CD4-positive, alpha-beta T cell treated with Interferon gamma for 1 hour (primary cell): ENCODE measurements at regions not wholly inside any gene's neighbourhood (a gene's known extent, or its start where the extent isn't known, plus 50 kb on each side); places are given as distances from the start of the nearest gene placed in this dataset.

Source experiments
- DNase-seq: peaks from one replicate; pipeline ENCODE4 v3.0.0-alpha.2; 2020

GRCh38 chr4:22336822-22337221, 179.0 kb downstream of the ADGRA3 start:
- no peak for DNase-seq

DNA sequence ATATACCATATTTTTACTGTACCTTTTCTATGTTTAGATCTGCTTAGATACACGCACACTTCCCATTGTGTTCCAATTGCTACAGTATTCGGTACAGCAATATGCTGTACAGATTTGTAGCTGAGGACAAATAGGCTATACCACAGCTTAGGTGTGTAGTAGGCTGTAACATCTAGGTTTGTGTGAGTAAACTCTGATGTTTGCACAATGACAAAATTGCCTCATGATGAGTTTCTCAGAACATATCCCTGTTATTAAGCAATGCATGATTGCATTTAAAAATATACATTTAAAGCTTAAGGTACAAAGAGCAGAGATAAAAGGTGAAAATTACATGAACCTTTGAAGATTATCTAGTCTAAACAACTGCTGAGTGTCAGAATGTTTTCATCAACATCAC, 181.7 kb downstream of the ADGRA3 start:
- DNase-seq: no peak

DNA sequence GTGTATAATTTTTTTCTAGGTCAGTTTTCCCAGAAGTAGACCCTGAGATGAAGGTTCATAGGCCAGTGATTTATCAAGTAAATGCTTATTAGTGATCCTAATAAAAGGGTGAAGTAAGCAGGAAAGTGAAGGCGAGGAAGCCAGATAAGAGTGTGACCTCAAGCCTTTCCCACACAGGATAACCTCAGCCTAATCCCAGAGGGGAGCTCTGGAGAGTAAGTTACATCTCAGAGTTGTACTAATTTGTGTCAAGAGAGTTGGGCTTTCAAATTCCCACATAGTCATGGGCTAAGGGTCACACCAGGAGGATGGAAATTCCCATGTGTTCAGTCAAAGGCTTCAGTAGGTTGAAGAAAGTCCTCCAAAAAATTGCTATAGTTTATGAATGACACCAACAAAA, 191.4 kb downstream of the ADGRA3 start:
- DNase-seq: no peak

GRCh38 chr4:22323691-22324090, 192.2 kb downstream of the ADGRA3 start:
- DNase-seq: no peak

DNA sequence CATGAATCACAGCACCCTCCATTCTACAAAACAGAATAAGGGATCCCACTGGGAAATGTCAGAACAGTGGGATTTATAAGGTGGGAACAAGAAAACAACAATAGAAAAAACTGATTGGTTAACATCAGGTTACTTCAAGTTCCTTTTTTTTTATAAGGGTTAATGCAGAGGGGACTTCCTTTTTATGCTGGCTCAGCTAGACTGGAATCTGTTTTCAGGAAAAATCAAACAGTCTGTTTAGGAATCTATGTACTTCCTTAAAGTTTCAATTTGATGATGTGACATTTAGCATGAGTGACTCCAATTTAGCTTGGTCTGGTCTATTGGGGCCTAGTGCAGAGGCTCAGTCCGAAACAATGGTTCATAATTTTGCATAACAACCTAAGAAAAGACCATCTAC, 192.9 kb downstream of the ADGRA3 start:
- no peak for DNase-seq

DNA sequence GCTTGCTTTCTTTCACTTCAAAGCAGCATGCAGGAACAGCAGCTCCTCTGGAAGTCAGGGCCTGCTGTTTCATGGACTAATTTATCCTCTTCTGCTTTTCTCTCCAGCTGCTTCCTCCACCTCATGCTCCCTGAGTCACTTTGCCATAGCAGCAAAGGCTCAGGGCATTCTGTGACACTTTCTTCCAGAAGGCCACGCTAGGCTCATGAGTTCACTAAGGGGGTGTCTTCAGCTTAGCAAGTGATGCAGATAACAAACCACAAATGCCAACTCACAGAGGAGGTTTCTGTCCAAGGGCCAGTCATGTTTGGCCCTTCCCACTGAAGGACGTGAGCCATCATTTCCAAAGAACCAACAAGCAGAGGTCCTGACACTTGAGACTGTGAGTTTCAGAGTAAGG, 200.2 kb downstream of the ADGRA3 start:
- DNase-seq: no peak

DNA sequence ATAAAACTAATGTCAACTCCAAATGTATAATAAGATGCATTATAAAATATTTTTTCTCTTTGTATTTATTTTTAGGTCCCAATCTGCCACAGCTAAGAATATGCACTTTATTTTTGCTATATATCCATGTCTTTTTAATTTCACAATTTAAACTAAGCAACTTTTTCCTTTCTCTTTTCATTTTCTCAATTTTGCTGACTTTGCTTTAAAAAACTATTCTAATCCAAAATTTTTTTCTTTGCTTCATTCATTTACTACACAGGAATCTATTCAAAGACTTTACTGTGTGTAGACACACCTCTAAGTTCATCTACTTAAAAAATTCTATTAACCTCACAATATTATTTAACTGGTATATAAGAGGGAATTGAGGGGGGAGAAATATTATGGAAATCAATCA, 201.9 kb downstream of the ADGRA3 start:
- DNase-seq: no peak

DNA sequence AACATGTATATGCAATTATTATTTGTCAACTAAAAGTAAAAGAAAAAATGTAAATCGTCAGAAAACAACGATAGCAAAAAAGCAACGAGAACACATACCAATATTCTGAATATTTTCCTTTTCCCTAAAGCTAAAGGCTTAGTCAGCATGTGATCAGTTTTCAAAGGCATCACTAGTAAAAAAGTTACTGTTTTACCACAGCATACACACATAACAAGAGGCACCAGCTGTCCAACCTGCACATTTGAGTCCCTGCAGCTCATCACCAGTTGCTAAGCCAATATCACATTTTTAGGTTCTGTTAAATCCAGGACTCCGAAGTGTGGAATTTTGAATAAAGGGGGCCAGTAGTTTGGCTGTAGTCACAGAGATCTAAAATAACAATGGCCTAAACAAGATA, 203.8 kb downstream of the ADGRA3 start:
- no peak for DNase-seq

GRCh38 chr4:22301253-22301652, 214.6 kb downstream of the ADGRA3 start:
- DNase-seq: no peak

- DNase-seq: no peak
Measured at GRCh38 chr4:22299678-22300077, 216.2 kb downstream of the ADGRA3 start.

DNA sequence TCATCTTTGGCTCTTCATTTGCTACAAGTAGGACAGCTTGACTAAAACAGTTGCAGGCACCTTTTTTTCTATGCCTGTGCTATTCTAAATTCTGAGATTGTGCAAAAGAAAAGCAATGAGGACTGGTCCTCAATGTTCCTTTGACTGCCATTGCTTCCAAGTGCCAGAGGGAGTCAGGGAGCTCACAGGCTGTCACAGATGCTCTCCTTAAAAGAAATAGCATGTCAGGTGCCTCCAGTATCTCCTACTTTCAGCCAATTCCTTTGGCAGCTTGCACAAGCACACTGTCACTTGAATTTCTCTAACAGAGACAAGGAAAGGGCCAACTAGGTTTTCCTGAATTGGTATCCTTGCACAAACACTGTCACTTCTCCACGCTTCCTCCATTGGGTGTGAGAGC, 228.2 kb downstream of the ADGRA3 start:
- no peak for DNase-seq

GRCh38 chr4:22268350-22269025, 247.4 kb downstream of the ADGRA3 start:
- DNase-seq: no peak

DNA sequence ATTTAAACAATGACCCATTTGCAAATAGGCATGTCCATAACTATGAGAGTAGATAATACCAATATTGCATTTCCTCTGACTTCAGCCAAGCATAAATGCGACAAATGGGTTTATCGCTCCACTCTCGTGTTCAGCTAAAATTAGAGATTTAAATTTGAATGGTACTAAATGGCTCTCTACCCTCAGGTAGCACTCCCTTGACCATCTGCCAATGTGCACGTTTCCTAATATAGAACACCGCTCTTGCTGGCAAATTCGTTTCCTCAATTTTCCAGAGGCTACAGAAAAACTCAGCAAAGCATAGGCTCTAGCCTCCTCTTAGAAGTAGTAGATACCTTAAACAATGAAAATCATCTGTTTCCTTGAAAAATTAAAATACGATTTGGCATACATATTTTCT, 251.6 kb downstream of the ADGRA3 start:
- no peak for DNase-seq

DNA sequence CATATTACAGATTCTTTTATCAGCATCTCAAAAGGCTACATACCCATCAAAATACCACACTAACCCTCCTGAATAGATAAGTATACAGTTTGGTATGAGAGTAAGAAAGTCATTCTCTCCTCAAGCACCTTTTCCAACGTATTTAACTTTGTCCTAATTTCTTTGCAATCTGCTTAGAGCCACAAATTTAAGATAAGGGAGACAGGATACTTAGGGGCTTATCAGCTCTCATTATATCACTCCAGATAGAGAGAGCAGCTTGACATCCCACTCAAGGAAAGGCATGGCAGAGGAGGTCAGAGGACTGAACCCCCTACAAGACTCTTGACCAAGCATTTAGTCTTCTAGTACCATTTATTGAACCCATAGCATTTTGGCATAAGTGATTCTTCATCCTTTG, 262.4 kb downstream of the ADGRA3 start:
- no peak for DNase-seq

DNA sequence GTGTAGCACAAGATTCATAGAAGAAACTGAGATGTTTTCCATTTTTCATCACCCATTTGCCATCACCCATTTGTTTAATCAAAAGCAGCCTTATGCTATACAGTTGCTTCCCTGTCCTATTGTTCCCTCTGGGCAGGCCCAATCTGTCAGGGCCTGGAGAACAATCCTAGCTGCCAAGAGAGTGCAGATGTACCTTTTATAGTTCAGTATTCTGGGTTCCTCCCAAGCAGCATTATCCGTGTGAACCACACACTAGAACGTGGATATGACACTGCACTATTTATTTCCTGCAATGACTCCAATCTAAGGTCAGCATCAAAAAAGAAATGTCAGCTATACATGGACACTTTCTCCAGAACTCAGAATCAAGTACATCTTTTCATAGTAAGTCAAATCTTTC, 269.0 kb downstream of the ADGRA3 start:
- no peak for DNase-seq

DNA sequence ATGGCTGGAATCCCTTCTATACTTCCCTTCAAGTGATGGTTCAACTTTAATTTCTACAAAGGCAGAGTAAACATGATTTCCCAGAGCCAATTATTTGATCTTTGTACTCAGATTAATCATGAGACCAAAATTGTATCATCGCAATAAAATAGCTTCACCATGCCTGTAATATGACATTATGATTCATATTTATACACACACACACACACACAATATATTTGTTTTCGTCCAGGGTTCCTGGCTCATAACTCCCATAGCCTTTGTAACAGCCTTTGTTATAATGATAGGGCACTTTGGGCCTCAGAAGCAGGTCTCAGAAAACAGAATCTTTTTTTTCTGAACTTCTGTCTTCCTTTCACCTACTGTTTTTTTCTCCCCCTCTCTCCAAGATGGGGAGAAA, 270.6 kb downstream of the ADGRA3 start:
- DNase-seq: no peak

- DNase-seq: no peak
Measured at GRCh38 chr4:22241415-22241814, 274.5 kb downstream of the ADGRA3 start.

DNA sequence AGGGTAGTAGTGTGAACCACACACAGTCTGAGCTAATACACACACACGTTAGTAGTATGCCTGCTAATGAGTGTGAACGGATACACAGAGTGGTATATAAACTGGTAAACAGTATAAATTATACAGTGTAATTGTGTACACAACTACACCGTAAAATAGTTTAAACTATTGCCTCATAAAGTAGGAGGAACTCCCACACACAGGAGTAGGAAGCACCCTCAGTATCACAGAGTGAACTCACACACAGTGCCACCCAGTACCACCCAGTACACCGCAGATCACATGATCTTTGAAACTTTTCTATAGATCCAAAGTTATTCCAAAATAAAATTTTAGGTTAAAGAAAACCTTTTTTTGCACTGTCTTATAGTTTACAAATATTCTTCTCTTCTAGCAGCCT, 275.1 kb downstream of the ADGRA3 start:
- DNase-seq: no peak

DNA sequence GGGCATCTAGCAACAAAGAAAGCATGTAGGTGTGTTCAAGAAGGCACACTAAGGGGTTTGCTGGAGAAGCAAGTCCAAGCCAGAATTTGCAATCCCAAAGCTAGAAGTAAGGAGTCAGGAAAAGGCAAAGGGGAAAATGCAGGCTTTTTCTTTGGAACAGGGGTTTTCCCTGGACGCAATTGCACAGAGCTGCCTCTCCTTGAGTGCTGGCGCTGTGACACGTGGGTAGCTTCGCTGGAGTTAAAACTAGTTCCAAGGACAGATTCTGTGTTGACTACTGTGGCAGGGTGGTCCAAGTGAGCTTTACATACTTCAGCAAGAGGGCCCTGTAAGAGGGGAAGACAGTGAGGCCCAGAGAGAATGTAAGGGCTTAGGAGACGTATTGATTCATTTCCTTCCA, 277.1 kb downstream of the ADGRA3 start:
- no peak for DNase-seq

GRCh38 chr4:22237846-22238494, 277.9 kb downstream of the ADGRA3 start:
- DNase-seq: no peak

- peak; percentile 14 for DNase-seq
Measured at GRCh38 chr4:22237155-22237751, 278.6 kb downstream of the ADGRA3 start.

- DNase-seq: no peak
Measured at GRCh38 chr4:22235698-22236097, 280.2 kb downstream of the ADGRA3 start.

- no peak for DNase-seq
Measured at GRCh38 chr4:22233230-22233629, 282.6 kb downstream of the ADGRA3 start.

DNA sequence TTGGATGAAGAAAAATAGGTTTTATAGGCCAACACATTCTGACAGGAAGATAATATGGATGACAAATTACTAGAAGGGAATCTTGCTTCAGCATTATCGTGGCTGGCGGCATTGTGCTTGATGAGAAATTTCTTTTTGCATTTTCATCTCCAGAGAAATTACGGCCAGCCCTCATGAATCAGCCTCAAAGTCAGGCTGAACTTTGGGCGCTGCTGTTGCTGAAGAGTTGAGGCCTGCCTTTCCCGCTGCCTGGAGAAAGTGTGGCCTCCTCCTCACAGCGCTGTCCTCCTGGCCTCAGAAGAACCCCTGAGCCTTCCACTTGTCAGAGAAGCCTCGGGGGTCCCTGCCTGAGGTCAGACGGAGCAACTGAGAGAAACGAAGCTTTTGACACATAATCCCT, 272.4 kb upstream of the KCNIP4 start:
- no peak for DNase-seq

- DNase-seq: no peak
Measured at GRCh38 chr4:22217480-22217879, 268.9 kb upstream of the KCNIP4 start.
